CD4-positive, alpha-beta T cell (primary cell): ENCODE measurements at regions not wholly inside any gene's neighbourhood (a gene's known extent, or its start where the extent isn't known, plus 50 kb on each side); places are given as distances from the start of the nearest gene placed in this dataset.

ENCODE experiments used
- ATAC-seq: fragments of 200-7000 bp; cut with Tn5 transposase; one replicate; pipeline ENCODE4 v1.10.0; 2022; ENCODE audit warnings: mild to moderate bottlenecking; ENCODE audit not compliant: poor library complexity
- CTCF ChIA-PET: fragments of 350-600 bp; sonication (Branson Sonifier 250); formaldehyde crosslinking; loops from one replicate; lab custom pipeline; 2021; ENCODE audit warnings: antibody characterized with exemption, inconsistent platforms; lab: Charles Lee
- POLR2A ChIA-PET: fragments of 350-600 bp; sonication (Branson Sonifier 250); formaldehyde crosslinking; loops from one replicate; lab custom pipeline; 2021; ENCODE audit warnings: antibody characterized with exemption, inconsistent platforms; lab: Charles Lee
- DNase-seq, 14 experiments: peaks; one replicate each; pipeline ENCODE4 v3.0.0-alpha.2; 2013 to 2020; ENCODE audit warnings: mixed read lengths in 2 of 14
- H3K27ac ChIP-seq, 2 donors: one replicate each; pipeline versions ENCODE4 v1.5.1 to v1.7.0; 2013; ENCODE audit warnings: low read length in 2 of 2, low read depth in 1 of 2, mild to moderate bottlenecking in 1 of 2
- H3K27me3 ChIP-seq, 2 experiments: 1 replicate in 1 of 2; 2 replicates in 1 of 2; pipeline versions ENCODE4 v1.6.1 to v1.7.0; 2013; ENCODE audit warnings: low read length in 2 of 2, control low read depth in 1 of 2, mild to moderate bottlenecking in 1 of 2, moderate library complexity in 1 of 2; ENCODE audit not compliant: insufficient read depth in 2 of 2, control insufficient read depth in 1 of 2
- H3K36me3 ChIP-seq: one replicate; pipeline ENCODE4 v1.6.1; 2013; ENCODE audit warnings: low read length, control low read depth; ENCODE audit not compliant: insufficient read depth
- H3K4me1 ChIP-seq: one replicate; pipeline ENCODE4 v1.6.1; 2013; ENCODE audit warnings: low read length, control low read depth; ENCODE audit not compliant: insufficient read depth
- H3K4me3 ChIP-seq: one replicate; pipeline ENCODE4 v1.5.1; 2013; ENCODE audit warnings: mild to moderate bottlenecking, low read length, moderate library complexity
- H3K9me3 ChIP-seq, 2 experiments: 1 replicate in 1 of 2; 2 replicates in 1 of 2; pipeline versions ENCODE4 v1.6.1 to v1.7.0; 2013; ENCODE audit warnings: low read length in 2 of 2, mild to moderate bottlenecking in 2 of 2, control low read depth in 1 of 2, moderate library complexity in 1 of 2; ENCODE audit not compliant: control insufficient read depth in 1 of 2, insufficient read depth in 1 of 2
- H3K27ac Mint-ChIP-seq: one replicate; pipeline ENCODE4 v1.8.0; 2020; ENCODE audit warnings: mixed read lengths
- H3K27me3 Mint-ChIP-seq: one replicate; pipeline ENCODE4 v1.8.0; 2021; ENCODE audit warnings: mixed read lengths
- H3K36me3 Mint-ChIP-seq: one replicate; pipeline ENCODE4 v1.8.0; 2021; ENCODE audit warnings: low read depth, mixed read lengths
- H3K4me1 Mint-ChIP-seq: one replicate; pipeline ENCODE4 v1.8.0; 2021; ENCODE audit warnings: low read depth, mixed read lengths
- H3K4me3 Mint-ChIP-seq: one replicate; pipeline ENCODE4 v1.8.0; 2020; ENCODE audit warnings: mild to moderate bottlenecking, mixed read lengths
- H3K9me3 Mint-ChIP-seq: one replicate; pipeline ENCODE4 v1.8.0; 2020; ENCODE audit warnings: mixed read lengths
- intact Hi-C, 2 experiments: fragments of 100-400 bp; cut with DNase I in 1 of 2; cut with micrococcal nuclease in 1 of 2; formaldehyde crosslinking; loops; one replicate each; pipeline versions ENCODE4 v1.15.1 to v1.9.0; 2023 to 2025; cut with DNase I, micrococcal nuclease
- TF ChIP-seq, protein P1 (sequence below): fragments of 200-600 bp; IDR thresholded peaks from one replicate; pipeline ENCODE4 v1.8.0; 2022; ENCODE audit warnings: antibody characterized with exemption, mild to moderate bottlenecking

DNA sequence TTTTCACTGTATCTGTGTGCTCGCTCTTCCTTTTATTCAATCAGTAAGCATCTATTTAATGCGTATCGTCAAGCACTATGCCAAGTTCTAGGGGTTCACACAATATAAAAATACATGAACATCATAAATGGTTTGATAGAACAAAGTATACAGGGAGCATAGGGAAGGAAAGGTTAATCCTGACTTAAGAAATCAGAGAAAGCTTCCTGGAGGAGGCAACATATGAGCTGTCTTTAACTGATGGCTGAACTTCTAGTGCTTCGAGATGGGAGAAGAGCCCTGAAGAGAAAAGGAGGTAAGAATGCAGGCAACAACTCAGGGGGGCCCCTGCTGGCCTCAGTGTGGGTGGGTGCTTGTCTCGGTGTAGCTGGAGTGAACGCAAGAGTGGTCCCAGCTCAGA, 63.6 kb upstream of the GALNT2 start:
- H3K4me1 ChIP-seq = no peaks in the 10 kb centered on the region
- Mint-ChIP-seq H3K9me3 (no peaks in the 10 kb centered on the region), H3K36me3 (no peaks in the 10 kb centered on the region), H3K4me3 (no peak overlapping the region), H3K27me3 (peaks cover 3% of the 10 kb centered on the region), H3K27ac (no peak overlapping the region), H3K4me1 (no peaks in the 10 kb centered on the region)
- DNase-seq = no peak
- H3K9me3 ChIP-seq = no peaks in the 10 kb centered on the region
- H3K4me3 ChIP-seq = no peak overlapping the region
- no peak overlapping the region for H3K27ac ChIP-seq
- TF ChIP-seq, protein P1, sequence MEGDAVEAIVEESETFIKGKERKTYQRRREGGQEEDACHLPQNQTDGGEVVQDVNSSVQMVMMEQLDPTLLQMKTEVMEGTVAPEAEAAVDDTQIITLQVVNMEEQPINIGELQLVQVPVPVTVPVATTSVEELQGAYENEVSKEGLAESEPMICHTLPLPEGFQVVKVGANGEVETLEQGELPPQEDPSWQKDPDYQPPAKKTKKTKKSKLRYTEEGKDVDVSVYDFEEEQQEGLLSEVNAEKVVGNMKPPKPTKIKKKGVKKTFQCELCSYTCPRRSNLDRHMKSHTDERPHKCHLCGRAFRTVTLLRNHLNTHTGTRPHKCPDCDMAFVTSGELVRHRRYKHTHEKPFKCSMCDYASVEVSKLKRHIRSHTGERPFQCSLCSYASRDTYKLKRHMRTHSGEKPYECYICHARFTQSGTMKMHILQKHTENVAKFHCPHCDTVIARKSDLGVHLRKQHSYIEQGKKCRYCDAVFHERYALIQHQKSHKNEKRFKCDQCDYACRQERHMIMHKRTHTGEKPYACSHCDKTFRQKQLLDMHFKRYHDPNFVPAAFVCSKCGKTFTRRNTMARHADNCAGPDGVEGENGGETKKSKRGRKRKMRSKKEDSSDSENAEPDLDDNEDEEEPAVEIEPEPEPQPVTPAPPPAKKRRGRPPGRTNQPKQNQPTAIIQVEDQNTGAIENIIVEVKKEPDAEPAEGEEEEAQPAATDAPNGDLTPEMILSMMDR = no peak
- H3K27me3 ChIP-seq = no peaks in the 10 kb centered on the region
- intact Hi-C loops = no loop called here
- ChIA-PET POLR2A (no interaction called here), CTCF (no interaction called here)
- no peak for ATAC-seq
- H3K36me3 ChIP-seq = no peaks in the 10 kb centered on the region

DNA sequence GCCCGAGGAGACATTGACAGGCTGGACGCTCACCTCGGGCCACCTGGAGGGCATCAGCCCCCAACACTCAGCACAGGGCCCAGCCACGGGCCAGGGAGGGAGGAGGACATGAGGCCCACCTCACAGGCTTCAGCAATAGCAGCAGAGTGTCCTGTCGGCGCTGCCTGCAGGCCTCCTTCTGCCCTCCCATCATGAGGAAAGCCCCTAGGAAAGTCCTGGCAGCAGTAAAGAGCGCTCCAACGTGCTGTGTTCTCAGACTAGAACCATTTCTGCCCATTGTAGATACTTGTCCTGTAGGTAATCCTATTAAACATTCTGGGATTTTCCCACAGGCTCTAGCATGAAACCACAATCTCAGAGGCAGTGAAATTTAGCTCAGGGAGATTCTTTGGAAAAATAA, 62.0 kb upstream of the GALNT2 start:
- Mint-ChIP-seq H3K36me3 (no peaks in the 10 kb centered on the region), H3K4me1 (no peaks in the 10 kb centered on the region), H3K9me3 (no peaks in the 10 kb centered on the region), H3K27ac (no peak overlapping the region), H3K27me3 (peaks cover 3% of the 10 kb centered on the region), H3K4me3 (no peak overlapping the region)
- no peak for DNase-seq
- intact Hi-C loops = no loop called here
- POLR2A ChIA-PET = no interaction called here
- TF ChIP-seq, protein P1 = no peak
- Histone ChIP-seq H3K27ac (no peak overlapping the region), H3K4me3 (no peak overlapping the region), H3K9me3 (no peaks in the 10 kb centered on the region), H3K4me1 (no peaks in the 10 kb centered on the region), H3K36me3 (no peaks in the 10 kb centered on the region), H3K27me3 (no peaks in the 10 kb centered on the region)
- CTCF ChIA-PET = no interaction called here
- ATAC-seq = no peak

DNA sequence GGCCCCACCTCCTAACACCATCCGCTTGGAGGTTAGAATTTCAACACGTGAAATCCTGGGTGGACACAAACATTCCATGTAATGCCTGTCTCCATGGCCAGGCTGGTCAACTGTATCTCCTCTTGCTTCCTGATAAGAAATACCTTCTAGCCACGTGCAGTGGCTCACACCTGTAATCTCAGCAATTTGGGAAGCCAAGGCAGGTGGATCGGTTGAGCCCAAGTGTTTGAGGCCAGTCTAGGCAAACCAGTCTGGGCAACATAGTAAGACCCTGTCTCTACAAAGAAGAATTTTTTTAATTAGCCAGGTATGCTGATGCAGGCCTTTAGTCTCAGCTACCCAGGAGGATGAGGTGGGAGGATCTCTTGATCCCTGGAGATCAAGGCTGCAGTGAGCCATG, 58.3 kb upstream of the GALNT2 start:
- CTCF ChIA-PET = no interaction called here
- no peaks in the 10 kb centered on the region for H3K4me1 ChIP-seq
- no peak for ATAC-seq

More for the DNA sequence above, 58.3 kb upstream of the GALNT2 start:
- H3K27ac ChIP-seq = no peak overlapping the region
- Mint-ChIP-seq H3K9me3 (no peaks in the 10 kb centered on the region), H3K27me3 (peaks cover 3% of the 10 kb centered on the region), H3K4me1 (no peaks in the 10 kb centered on the region), H3K4me3 (no peak overlapping the region), H3K36me3 (no peaks in the 10 kb centered on the region), H3K27ac (no peak overlapping the region)
- intact Hi-C loops = no loop called here
- H3K27me3 ChIP-seq = no peaks in the 10 kb centered on the region
- TF ChIP-seq, protein P1 = no peak
- H3K9me3 ChIP-seq = no peaks in the 10 kb centered on the region
- H3K36me3 ChIP-seq = no peaks in the 10 kb centered on the region
- POLR2A ChIA-PET = no interaction called here
- H3K4me3 ChIP-seq = no peak overlapping the region
- DNase-seq = no peak
